Left ventricle myocardium inferior (tissue), 1 donor: ENCODE measurements at regions not wholly inside any gene's neighbourhood (a gene's known extent, or its start where the extent isn't known, plus 50 kb on each side); places are given as distances from the start of the nearest gene placed in this dataset.
"Not testable (repeated sequence)": the region's sequence is repeated elsewhere in the genome, so short reads cannot be mapped to it uniquely, and the experiment has no call there.

Experiments
- DNase-seq: peaks from one replicate; pipeline ENCODE4 v3.0.0-alpha.2; 2020
- H3K27ac ChIP-seq: fragments of 200-600 bp; replicated peaks from 2 replicates; pipeline ENCODE4 v1.8.0; 2021
- H3K27me3 ChIP-seq: fragments of 200-600 bp; 2 replicates; pipeline ENCODE4 v1.8.0; 2021; ENCODE audit warnings: low read depth
- H3K36me3 ChIP-seq: fragments of 200-600 bp; 2 replicates; pipeline ENCODE4 v1.8.0; 2021
- H3K4me1 ChIP-seq: fragments of 200-600 bp; 2 replicates; pipeline ENCODE4 v1.8.0; 2021
- H3K4me3 ChIP-seq: fragments of 200-600 bp; 2 replicates; pipeline ENCODE4 v1.8.0; 2021; ENCODE audit warnings: mild to moderate bottlenecking, moderate library complexity
- H3K9me3 ChIP-seq: fragments of 200-600 bp; replicated peaks from 2 replicates; pipeline ENCODE4 v1.8.0; 2021
- CTCF ChIP-seq: fragments of 200-600 bp; IDR thresholded peaks from 2 replicates; pipeline ENCODE4 v1.8.0; 2021; ENCODE audit warnings: antibody characterized with exemption, mild to moderate bottlenecking, borderline replicate concordance
- intact Hi-C: fragments of 100-400 bp; cut with micrococcal nuclease; formaldehyde crosslinking; loops from one replicate; pipeline ENCODE4 v1.11.0; 2022
- donor health status: DM: no; HTN: yes; CAD: no; lungs with severe emphysema.

DNA sequence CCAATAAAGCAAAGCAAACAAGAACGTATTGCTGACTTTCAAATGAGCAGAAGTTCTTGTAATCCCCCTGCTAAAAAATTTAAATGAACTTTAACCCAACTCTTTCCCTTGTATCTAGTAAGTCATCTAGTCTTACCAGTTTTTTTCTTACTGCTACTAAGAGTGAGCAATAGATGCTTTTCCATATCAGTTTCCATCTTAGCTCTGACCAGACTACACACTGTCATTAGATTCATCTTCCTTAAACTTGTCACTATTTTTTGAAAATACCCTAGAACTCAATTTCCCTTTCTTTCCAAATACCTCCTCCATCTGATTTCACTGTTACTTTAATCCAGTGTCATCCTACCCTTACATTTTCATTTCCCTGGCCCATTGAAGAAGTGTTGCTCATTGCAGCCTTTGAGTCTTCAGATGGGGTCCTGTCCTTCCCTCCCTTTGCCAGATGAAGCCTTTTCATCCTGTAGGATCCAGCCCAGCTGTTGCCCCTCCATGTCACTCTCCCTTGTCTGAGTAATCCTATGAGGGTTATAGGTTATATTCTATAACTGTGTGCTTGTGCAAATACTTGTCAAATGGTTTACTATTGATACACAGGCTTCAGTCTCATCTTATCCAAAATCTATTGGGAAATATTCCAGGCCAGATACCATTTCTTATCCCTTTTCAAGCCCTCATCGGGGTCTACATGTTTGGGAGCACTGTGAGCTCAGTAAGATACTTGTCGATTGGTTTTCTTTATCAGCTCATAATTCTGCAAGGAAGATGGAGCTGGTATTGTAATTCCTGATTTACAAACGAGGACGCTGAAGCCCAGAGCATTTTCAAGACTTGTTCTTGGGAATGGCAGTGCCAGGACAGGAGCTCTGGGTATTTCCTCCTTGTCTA, 51.5 kb upstream of the ITGB1 start:
- Histone ChIP-seq H3K9me3 (no peaks in the 10 kb centered on the region), H3K36me3 (no peaks in the 10 kb centered on the region), H3K27ac (no peak overlapping the region), H3K4me3 (no peak overlapping the region), H3K27me3 (no peaks in the 10 kb centered on the region), H3K4me1 (peaks cover 26% of the 10 kb centered on the region)
- no peak for DNase-seq
- no peak for TF ChIP-seq CTCF
- intact Hi-C loops: loop anchor here (2.0 to 10.0 kb wide), 2 partner anchors 65 to 215 kb away; no protein-coding TSS in a partner anchor

DNA sequence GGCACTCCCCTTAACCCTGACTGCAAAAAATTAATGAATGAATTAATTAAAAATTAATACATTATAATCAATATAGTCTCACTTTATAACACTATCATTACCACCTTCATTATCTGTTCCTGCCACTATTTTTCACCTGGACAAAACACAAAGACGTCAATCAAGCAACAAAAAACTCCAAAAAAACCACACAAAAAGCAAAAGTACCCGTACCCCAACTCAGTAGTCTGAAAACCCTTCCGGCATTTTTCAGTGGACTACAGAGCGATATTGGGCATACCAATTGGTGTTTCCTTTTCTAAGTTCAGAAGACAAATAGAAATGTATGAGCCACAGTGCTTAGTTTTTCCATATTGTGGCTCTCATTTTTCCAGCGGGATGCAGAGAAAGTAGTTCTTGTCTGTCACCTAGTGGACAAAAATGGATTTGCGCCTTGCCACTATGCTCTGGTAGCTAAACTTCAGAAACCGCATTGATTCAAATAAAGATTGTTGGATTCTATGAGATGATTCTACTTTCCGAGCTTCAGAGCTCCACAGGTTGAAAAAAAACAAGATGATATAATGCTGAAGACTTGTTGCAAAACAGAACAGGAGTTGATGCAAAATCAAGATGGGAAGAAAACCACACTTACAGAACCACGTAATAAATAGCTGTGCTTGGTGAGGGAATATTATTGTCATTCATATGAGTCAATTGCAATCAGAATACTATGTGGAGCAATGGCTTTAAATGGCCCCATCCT, 50.6 kb upstream of the ITGB1 start:
- no peak overlapping the region for H3K27ac ChIP-seq
- no peaks in the 10 kb centered on the region for H3K27me3 ChIP-seq
- peak; percentile 100 for TF ChIP-seq CTCF
- H3K4me3 ChIP-seq: no peak overlapping the region
- H3K4me1 ChIP-seq: peaks cover 29% of the 10 kb centered on the region
- DNase-seq: no peak
- intact Hi-C loops: loop anchor here (2.0 to 10.0 kb wide), 2 partner anchors 64 to 214 kb away; no protein-coding TSS in a partner anchor
- H3K9me3 ChIP-seq: no peaks in the 10 kb centered on the region
- H3K36me3 ChIP-seq: no peaks in the 10 kb centered on the region

- not testable (repeated sequence) for H3K27ac ChIP-seq, H3K9me3 ChIP-seq, H3K4me3 ChIP-seq, H3K36me3 ChIP-seq, H3K27me3 ChIP-seq, DNase-seq
- intact Hi-C loops: loop anchor here (2.0 to 10.0 kb wide), 2 partner anchors 63 to 213 kb away; no protein-coding TSS in a partner anchor
- H3K4me1 ChIP-seq: peaks cover 29% of the 10 kb centered on the region
These were observed 49.8 kb upstream of the ITGB1 start for GRCh38 chr10:33007731-33008381.
